NT2/D1 (cell line): ENCODE measurements at regions not wholly inside any gene's neighbourhood (a gene's known extent, or its start where the extent isn't known, plus 50 kb on each side); places are given as distances from the start of the nearest gene placed in this dataset.

ENCODE experiments used
- SUZ12 ChIP-seq: IDR thresholded peaks from 2 replicates; pipeline ENCODE4 v1.6.1; 2011; ENCODE audit not compliant: insufficient read length, insufficient read depth; ENCODE audit errors: extremely low read depth
- YY1 ChIP-seq: IDR thresholded peaks from 2 replicates; pipeline ENCODE4 v1.6.1; 2011; ENCODE audit not compliant: insufficient read length, insufficient read depth
- ZNF274 ChIP-seq: IDR thresholded peaks from 2 replicates; pipeline ENCODE4 v1.6.1; 2011; ENCODE audit warnings: mild to moderate bottlenecking, low read depth, low read length

DNA sequence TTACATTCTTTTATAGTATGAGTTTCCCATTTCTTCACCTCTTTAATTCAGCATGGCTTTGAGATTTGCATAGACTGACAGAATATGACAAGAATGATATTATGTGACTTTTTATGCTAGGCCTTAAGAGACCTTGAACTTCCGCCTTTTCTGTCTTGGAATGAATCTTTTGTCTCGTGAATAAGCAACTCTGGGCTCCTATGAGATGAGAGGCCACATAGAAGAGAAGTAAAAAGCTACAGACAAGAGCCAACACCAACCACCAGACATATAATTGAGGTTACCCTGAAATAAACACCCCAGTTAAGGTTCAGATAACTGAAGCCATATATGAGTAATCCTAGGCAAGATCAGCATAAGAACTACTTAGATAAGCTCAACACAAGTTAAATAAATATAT, 600.8 kb downstream of the MEI4 start:
- TF ChIP-seq YY1 (no peak), ZNF274 (no peak), SUZ12 (no peak)
